ENCODE measurements at regions not wholly inside any gene's neighbourhood (a gene's known extent, or its start where the extent isn't known, plus 50 kb on each side); places are given as distances from the start of the nearest gene placed in this dataset.

GRCh38 chr16:60729051-60729450, 1307.2 kb downstream of the CDH8 start:
- Mint-ChIP-seq H3K36me3 (ENCODE audit: unreplicated experiment) (no peaks in the 10 kb centered on the region), H3K9me3 (ENCODE audit: unreplicated experiment) (peaks cover 16% of the 10 kb centered on the region), H3K27ac (ENCODE audit: unreplicated experiment) (no peak overlapping the region), H3K4me1 (ENCODE audit: unreplicated experiment) (no peaks in the 10 kb centered on the region), H3K4me3 (ENCODE audit: unreplicated experiment) (no peak overlapping the region), H3K27me3 (ENCODE audit: unreplicated experiment) (no peaks in the 10 kb centered on the region)
- TF ChIP-seq CTCF (IDR thresholded peaks at IDR 0.05), result no peak
- DNase-seq (ENCODE audit: extremely low spot score, unreplicated experiment), result no peak

- H3K36me3 Mint-ChIP-seq (ENCODE audit: unreplicated experiment), result no peaks in the 10 kb centered on the region
- no peaks in the 10 kb centered on the region for H3K4me1 Mint-ChIP-seq (ENCODE audit: unreplicated experiment)
- H3K27ac Mint-ChIP-seq (ENCODE audit: unreplicated experiment), result no peak overlapping the region
- no peak for DNase-seq (ENCODE audit: extremely low spot score, unreplicated experiment)
- no peaks in the 10 kb centered on the region for H3K27me3 Mint-ChIP-seq (ENCODE audit: unreplicated experiment)
- H3K9me3 Mint-ChIP-seq (ENCODE audit: unreplicated experiment), result peaks cover 13% of the 10 kb centered on the region
- no peak overlapping the region for H3K4me3 Mint-ChIP-seq (ENCODE audit: unreplicated experiment)
- no peak for TF ChIP-seq CTCF (IDR thresholded peaks at IDR 0.05)
Measured at GRCh38 chr16:60727851-60728250, 1308.4 kb downstream of the CDH8 start.

GRCh38 chr16:60720060-60720459, 1316.2 kb downstream of the CDH8 start:
- peaks cover 11% of the 10 kb centered on the region for H3K9me3 Mint-ChIP-seq (ENCODE audit: unreplicated experiment)
- DNase-seq (ENCODE audit: extremely low spot score, unreplicated experiment), result no peak
- H3K36me3 Mint-ChIP-seq (ENCODE audit: unreplicated experiment), result no peaks in the 10 kb centered on the region
- H3K27me3 Mint-ChIP-seq (ENCODE audit: unreplicated experiment), result no peaks in the 10 kb centered on the region
- no peak overlapping the region for H3K27ac Mint-ChIP-seq (ENCODE audit: unreplicated experiment)
- no peak for TF ChIP-seq CTCF (IDR thresholded peaks at IDR 0.05)
- H3K4me1 Mint-ChIP-seq (ENCODE audit: unreplicated experiment), result no peaks in the 10 kb centered on the region
- H3K4me3 Mint-ChIP-seq (ENCODE audit: unreplicated experiment), result no peak overlapping the region

- no peaks in the 10 kb centered on the region for H3K36me3 Mint-ChIP-seq (ENCODE audit: unreplicated experiment)
Measured at GRCh38 chr16:60717808-60718207, 1318.4 kb downstream of the CDH8 start.

GRCh38 chr16:60712144-60712543, 1324.1 kb downstream of the CDH8 start:
- TF ChIP-seq CTCF (IDR thresholded peaks at IDR 0.05), result no peak
- no peak overlapping the region for H3K27ac Mint-ChIP-seq (ENCODE audit: unreplicated experiment)
- no peak overlapping the region for H3K4me3 Mint-ChIP-seq (ENCODE audit: unreplicated experiment)
- no peaks in the 10 kb centered on the region for H3K36me3 Mint-ChIP-seq (ENCODE audit: unreplicated experiment)
- no peak for DNase-seq (ENCODE audit: extremely low spot score, unreplicated experiment)
- no peaks in the 10 kb centered on the region for H3K4me1 Mint-ChIP-seq (ENCODE audit: unreplicated experiment)
- H3K9me3 Mint-ChIP-seq (ENCODE audit: unreplicated experiment), result peaks cover 6% of the 10 kb centered on the region
- no peaks in the 10 kb centered on the region for H3K27me3 Mint-ChIP-seq (ENCODE audit: unreplicated experiment)

More at GRCh38 chr16:60717808-60718207, 1318.4 kb downstream of the CDH8 start:
- Mint-ChIP-seq H3K4me1 (ENCODE audit: unreplicated experiment) (no peaks in the 10 kb centered on the region), H3K4me3 (ENCODE audit: unreplicated experiment) (no peak overlapping the region), H3K27ac (ENCODE audit: unreplicated experiment) (no peak overlapping the region), H3K27me3 (ENCODE audit: unreplicated experiment) (no peaks in the 10 kb centered on the region), H3K9me3 (ENCODE audit: unreplicated experiment) (peaks cover 8% of the 10 kb centered on the region)
- TF ChIP-seq CTCF (IDR thresholded peaks at IDR 0.05), result no peak
- no peak for DNase-seq (ENCODE audit: extremely low spot score, unreplicated experiment)
